ENCODE measurements at regions not wholly inside any gene's neighbourhood (a gene's known extent, or its start where the extent isn't known, plus 50 kb on each side); places are given as distances from the start of the nearest gene placed in this dataset.

GRCh38 chr20:57781901-57782300 lies 72.1 kb upstream of the PMEPA1 start:
- H3K27ac ChIP-seq: no peak overlapping the region
- intact Hi-C loops (cut with DNase I): no loop called here
- DNase-seq: no peak
- H3K36me3 ChIP-seq (replicated peaks in 1 of 2): no peaks in the 10 kb centered on the region
- no peaks in the 10 kb centered on the region for H3K9me3 ChIP-seq (replicated peaks in 1 of 3)
- H3K4me1 ChIP-seq (replicated peaks in 1 of 2): no peaks in the 10 kb centered on the region
- 79 to 95% (median 84%) methylated on average over 7 of the region's 7 CpGs for WGBS, 4 donors
- TF ChIP-seq, protein P1, sequence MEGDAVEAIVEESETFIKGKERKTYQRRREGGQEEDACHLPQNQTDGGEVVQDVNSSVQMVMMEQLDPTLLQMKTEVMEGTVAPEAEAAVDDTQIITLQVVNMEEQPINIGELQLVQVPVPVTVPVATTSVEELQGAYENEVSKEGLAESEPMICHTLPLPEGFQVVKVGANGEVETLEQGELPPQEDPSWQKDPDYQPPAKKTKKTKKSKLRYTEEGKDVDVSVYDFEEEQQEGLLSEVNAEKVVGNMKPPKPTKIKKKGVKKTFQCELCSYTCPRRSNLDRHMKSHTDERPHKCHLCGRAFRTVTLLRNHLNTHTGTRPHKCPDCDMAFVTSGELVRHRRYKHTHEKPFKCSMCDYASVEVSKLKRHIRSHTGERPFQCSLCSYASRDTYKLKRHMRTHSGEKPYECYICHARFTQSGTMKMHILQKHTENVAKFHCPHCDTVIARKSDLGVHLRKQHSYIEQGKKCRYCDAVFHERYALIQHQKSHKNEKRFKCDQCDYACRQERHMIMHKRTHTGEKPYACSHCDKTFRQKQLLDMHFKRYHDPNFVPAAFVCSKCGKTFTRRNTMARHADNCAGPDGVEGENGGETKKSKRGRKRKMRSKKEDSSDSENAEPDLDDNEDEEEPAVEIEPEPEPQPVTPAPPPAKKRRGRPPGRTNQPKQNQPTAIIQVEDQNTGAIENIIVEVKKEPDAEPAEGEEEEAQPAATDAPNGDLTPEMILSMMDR (IDR thresholded peaks at IDR 0.05): no peak
- no peak for TF ChIP-seq POLR2A (IDR thresholded peaks at IDR 0.05)
- no peak overlapping the region for H3K4me3 ChIP-seq
- H3K27me3 ChIP-seq: no peaks in the 10 kb centered on the region

GRCh38 chr20:57780906-57781305 lies 71.1 kb upstream of the PMEPA1 start:
- no peaks in the 10 kb centered on the region for H3K4me1 ChIP-seq (replicated peaks in 1 of 2)
- no peak overlapping the region for H3K27ac ChIP-seq
- no peak overlapping the region for H3K4me3 ChIP-seq
- no peaks in the 10 kb centered on the region for H3K36me3 ChIP-seq (replicated peaks in 1 of 2)
- no peaks in the 10 kb centered on the region for H3K27me3 ChIP-seq
- WGBS, 4 donors: 73 to 81% (median 78%) methylated on average over 4 of the region's 4 CpGs
- intact Hi-C loops (cut with DNase I): no loop called here
- DNase-seq: no peak
- no peaks in the 10 kb centered on the region for H3K9me3 ChIP-seq (replicated peaks in 1 of 3)
- TF ChIP-seq, protein P1 (IDR thresholded peaks at IDR 0.05): no peak
- no peak for TF ChIP-seq POLR2A (IDR thresholded peaks at IDR 0.05)

DNA sequence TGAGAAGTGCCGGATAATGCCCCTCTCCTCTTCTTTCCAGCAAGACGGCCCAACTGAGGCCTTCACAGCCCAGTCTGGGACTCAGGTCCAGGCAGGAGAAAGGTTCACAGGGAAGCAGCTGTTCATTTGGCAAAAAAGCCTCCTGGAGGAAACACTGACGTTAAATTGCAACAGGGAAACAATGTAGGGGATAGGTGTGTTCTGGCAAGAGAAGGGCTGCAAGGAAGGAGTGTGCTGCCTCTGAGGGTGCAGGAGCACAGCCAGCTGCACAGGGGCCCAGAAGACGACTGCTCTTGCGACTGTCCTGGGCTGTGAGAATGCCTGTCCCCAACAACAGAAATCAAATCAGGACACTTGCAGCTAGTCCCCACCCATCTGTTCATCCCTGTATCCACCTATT lies 70.6 kb upstream of the PMEPA1 start:
- no peak overlapping the region for H3K27ac ChIP-seq
- intact Hi-C loops (cut with DNase I): no loop called here
- no peak for DNase-seq
- H3K9me3 ChIP-seq (replicated peaks in 1 of 3): no peaks in the 10 kb centered on the region
- no peak for TF ChIP-seq POLR2A (IDR thresholded peaks at IDR 0.05)
- H3K27me3 ChIP-seq: no peaks in the 10 kb centered on the region
- no peaks in the 10 kb centered on the region for H3K36me3 ChIP-seq (replicated peaks in 1 of 2)
- no peaks in the 10 kb centered on the region for H3K4me1 ChIP-seq (replicated peaks in 1 of 2)
- H3K4me3 ChIP-seq: no peak overlapping the region
- WGBS, 4 donors: 62 to 71% (median 66%) methylated on average over 5 of the region's 5 CpGs

DNA sequence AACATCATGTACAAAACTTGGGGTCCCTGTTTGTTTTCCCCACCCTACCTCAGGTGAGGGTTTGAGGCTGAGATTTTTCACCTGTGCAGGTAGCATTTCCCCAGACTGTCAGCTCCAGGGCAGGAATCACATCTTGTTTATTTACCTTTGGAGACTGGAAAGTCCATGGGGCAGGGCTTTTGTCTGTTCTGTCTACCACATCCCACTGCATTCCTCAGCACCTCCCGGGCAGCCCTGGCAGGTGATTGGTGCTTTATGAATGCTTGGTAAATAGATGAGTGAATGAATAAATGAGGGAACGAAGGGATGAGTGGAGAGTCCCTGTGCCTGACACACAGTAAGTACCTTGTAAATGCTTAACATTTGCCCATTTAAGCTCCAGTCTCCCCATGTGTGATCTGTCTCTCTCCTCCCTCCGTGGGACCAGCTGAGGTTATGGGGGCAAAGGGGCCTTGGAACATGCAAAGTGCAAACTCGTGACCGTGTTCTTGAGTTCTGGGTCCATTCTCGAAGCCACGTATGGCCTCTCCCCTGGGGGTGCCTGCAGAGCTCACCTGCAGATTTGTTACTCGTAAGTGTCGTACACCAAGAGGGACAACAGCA lies 69.7 kb upstream of the PMEPA1 start:
- WGBS, 4 donors: 62 to 72% (median 67%) methylated on average over 9 of the region's 9 CpGs
- DNase-seq: no peak
- no peaks in the 10 kb centered on the region for H3K4me1 ChIP-seq (replicated peaks in 1 of 2)
- no peak overlapping the region for H3K27ac ChIP-seq
- H3K36me3 ChIP-seq (replicated peaks in 1 of 2): no peaks in the 10 kb centered on the region
- TF ChIP-seq, protein P1 (IDR thresholded peaks at IDR 0.05): no peak
- no peak for TF ChIP-seq POLR2A (IDR thresholded peaks at IDR 0.05)
- H3K9me3 ChIP-seq (replicated peaks in 1 of 3): no peaks in the 10 kb centered on the region
- H3K4me3 ChIP-seq: no peak overlapping the region
- intact Hi-C loops (cut with DNase I): no loop called here
- no peaks in the 10 kb centered on the region for H3K27me3 ChIP-seq

GRCh38 chr20:57777911-57778310 lies 68.1 kb upstream of the PMEPA1 start:
- Histone ChIP-seq H3K27me3 (no peaks in the 10 kb centered on the region), H3K27ac (no peak overlapping the region), H3K4me3 (no peak overlapping the region), H3K9me3 (replicated peaks in 1 of 3) (no peaks in the 10 kb centered on the region), H3K4me1 (replicated peaks in 1 of 2) (no peaks in the 10 kb centered on the region), H3K36me3 (replicated peaks in 1 of 2) (no peaks in the 10 kb centered on the region)
- intact Hi-C loops (cut with DNase I): no loop called here
- TF ChIP-seq POLR2A (IDR thresholded peaks at IDR 0.05): no peak
- TF ChIP-seq, protein P1 (IDR thresholded peaks at IDR 0.05): no peak
- DNase-seq: no peak
- WGBS, 4 donors: 84 to 92% (median 88%) methylated on average over 2 of the region's 2 CpGs
